GM10248 (cell line): ENCODE measurements at regions not wholly inside any gene's neighbourhood (a gene's known extent, or its start where the extent isn't known, plus 50 kb on each side); places are given as distances from the start of the nearest gene placed in this dataset.

Experiments
- CTCF ChIA-PET: fragments of 300-600 bp; sonication (Branson Sonifier 250); formaldehyde crosslinking; extraction: SDS; loops from one replicate; lab custom pipeline; 2021; ENCODE audit warnings: antibody characterized with exemption; lab: Yijun Ruan, JAX
- POLR2A ChIA-PET: fragments of 350-650 bp; sonication (Branson Sonifier 250); formaldehyde crosslinking; extraction: SDS; loops from one replicate; lab custom pipeline; 2020; ENCODE audit warnings: antibody characterized with exemption; lab: Yijun Ruan, JAX
- DNase-seq: peaks from one replicate; pipeline ENCODE4 v3.0.0; 2012; ENCODE audit errors: extremely low spot score
- CTCF ChIP-seq: IDR thresholded peaks from 2 replicates; pipeline ENCODE4 v1.5.1; 2012; ENCODE audit warnings: mild to moderate bottlenecking, low read depth; ENCODE audit errors: extremely low read depth, missing control alignments, control extremely low read depth

- no peak for TF ChIP-seq CTCF
- ChIA-PET CTCF (no interaction called here), POLR2A (no interaction called here)
- DNase-seq = no peak
These were observed 197.5 kb downstream of the ZNF326 start for GRCh38 chr1:90192408-90192807.

GRCh38 chr1:90190523-90190922 lies 195.6 kb downstream of the ZNF326 start:
- DNase-seq = no peak
- no peak for TF ChIP-seq CTCF
- POLR2A ChIA-PET = no interaction called here

GRCh38 chr1:90189889-90190288 lies 195.0 kb downstream of the ZNF326 start:
- ChIA-PET POLR2A (no interaction called here), CTCF (no interaction called here)
- no peak for TF ChIP-seq CTCF
- DNase-seq = no peak

More at GRCh38 chr1:90190523-90190922, 195.6 kb downstream of the ZNF326 start:
- CTCF ChIA-PET = no interaction called here

DNA sequence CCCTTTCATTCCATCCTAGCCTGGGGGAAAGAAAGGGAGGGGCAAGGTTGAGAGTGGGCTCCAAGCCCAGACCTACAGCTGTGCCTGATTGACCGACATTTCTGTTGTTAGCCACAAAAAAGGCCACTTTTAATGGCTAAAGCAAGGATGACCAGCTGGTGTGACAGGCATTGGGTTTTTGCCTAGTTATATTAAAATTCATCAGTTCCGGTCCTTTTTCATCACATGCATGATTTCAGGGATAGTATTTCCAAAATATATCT lies 192.3 kb downstream of the ZNF326 start:
- DNase-seq = no peak
- TF ChIP-seq CTCF = no peak
- ChIA-PET POLR2A (no interaction called here), CTCF (no interaction called here)

DNA sequence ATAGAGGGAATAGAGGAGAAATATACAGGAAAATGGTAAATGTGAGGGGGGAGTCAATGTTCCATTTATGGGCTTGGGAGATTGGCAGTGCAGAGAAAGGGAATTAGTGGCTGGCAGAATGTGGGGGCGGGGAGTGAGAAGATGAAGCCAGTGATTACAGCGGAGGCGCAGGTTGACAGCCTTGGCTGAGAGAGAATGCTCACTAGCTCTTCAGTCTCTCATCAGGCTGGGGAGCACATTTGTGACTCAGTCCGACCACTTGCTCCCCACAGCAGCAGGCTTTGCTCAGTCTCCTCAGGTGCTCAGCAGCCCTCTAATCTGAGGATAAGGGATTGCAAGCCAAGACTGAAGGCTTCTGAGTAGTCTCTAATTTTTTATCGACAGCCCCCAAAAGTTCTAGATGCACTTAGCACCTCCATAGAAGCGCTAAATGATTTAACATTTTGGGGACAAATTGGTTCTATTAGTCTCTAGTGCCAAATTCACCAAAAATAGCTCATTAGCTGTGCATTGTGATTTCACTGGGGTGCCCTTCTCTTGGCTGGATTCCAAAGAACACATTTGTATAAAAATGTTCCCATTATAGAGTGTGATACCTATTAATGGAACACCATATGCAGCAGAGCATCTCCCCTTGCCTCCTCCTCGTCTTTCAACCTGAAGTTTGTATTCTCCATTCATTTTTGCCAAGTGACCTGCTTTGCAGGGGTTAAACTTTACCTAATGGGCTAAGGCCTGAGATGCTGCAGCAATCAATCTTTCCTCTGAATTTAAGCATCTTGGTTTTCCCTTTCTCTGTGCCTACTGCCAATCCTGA lies 191.8 kb downstream of the ZNF326 start:
- no peak for DNase-seq
- ChIA-PET CTCF (interaction anchor here (1.1 kb wide), 1 partner anchor 11 kb away, joined by 3 read pairs; no protein-coding TSS in a partner anchor), POLR2A (no interaction called here)
- no peak for TF ChIP-seq CTCF

GRCh38 chr1:90176530-90176929 lies 181.6 kb downstream of the ZNF326 start:
- ChIA-PET CTCF (no interaction called here), POLR2A (interaction anchor here (0.6 kb wide), 1 partner anchor 1371 kb away, joined by 3 read pairs; no protein-coding TSS in a partner anchor)
- TF ChIP-seq CTCF = no peak
- no peak for DNase-seq
